Left ventricle myocardium inferior (tissue), 1 donor: ENCODE measurements at regions not wholly inside any gene's neighbourhood (a gene's known extent, or its start where the extent isn't known, plus 50 kb on each side); places are given as distances from the start of the nearest gene placed in this dataset.

Source experiments
- DNase-seq: peaks from one replicate; pipeline ENCODE4 v3.0.0-alpha.2; 2020
- H3K27ac ChIP-seq: fragments of 200-600 bp; replicated peaks from 2 replicates; pipeline ENCODE4 v1.8.0; 2021
- H3K27me3 ChIP-seq: fragments of 200-600 bp; 2 replicates; pipeline ENCODE4 v1.8.0; 2021; ENCODE audit warnings: low read depth
- H3K36me3 ChIP-seq: fragments of 200-600 bp; 2 replicates; pipeline ENCODE4 v1.8.0; 2021
- H3K4me1 ChIP-seq: fragments of 200-600 bp; 2 replicates; pipeline ENCODE4 v1.8.0; 2021
- H3K4me3 ChIP-seq: fragments of 200-600 bp; 2 replicates; pipeline ENCODE4 v1.8.0; 2021; ENCODE audit warnings: mild to moderate bottlenecking, moderate library complexity
- H3K9me3 ChIP-seq: fragments of 200-600 bp; replicated peaks from 2 replicates; pipeline ENCODE4 v1.8.0; 2021
- intact Hi-C: fragments of 100-400 bp; cut with micrococcal nuclease; formaldehyde crosslinking; loops from one replicate; pipeline ENCODE4 v1.11.0; 2022
- TF ChIP-seq, protein P1 (sequence below): fragments of 200-600 bp; IDR thresholded peaks from 2 replicates; pipeline ENCODE4 v1.8.0; 2021; ENCODE audit warnings: antibody characterized with exemption, mild to moderate bottlenecking, borderline replicate concordance
- donor health status: DM: no; HTN: yes; CAD: no; lungs with severe emphysema.

DNA sequence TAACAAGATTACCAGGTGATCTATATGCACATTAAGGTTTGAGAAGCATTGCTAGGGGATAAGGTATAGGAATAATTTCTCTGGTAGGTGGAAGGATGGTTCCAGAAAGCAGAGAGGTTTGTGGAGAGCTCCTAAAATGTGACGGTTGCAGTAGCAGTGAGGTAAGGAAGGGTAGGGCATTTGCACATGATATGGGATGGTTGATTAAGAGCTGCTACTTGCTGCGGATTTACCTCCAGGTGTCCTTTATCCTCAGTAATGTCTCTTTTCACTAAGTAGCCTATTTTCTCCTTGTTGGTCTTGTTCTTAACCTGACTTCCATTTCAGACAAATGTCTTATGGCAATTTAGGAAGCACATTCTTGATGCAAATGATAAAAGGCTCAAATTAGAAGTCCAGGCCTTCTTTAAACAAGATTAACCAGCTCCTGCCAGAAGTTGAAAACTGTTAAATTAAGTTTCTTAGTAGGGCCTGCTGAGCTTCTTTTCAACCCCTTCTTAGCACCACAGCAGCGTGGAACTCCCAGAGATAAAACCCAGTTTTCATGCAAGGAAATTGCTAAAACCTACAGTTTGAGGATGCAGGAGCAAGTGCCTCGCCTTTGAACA lies 231.1 kb upstream of the GADL1 start:
- no peaks in the 10 kb centered on the region for H3K4me1 ChIP-seq
- no peak overlapping the region for H3K27ac ChIP-seq
- intact Hi-C loops, result no loop called here
- no peaks in the 10 kb centered on the region for H3K27me3 ChIP-seq
- no peaks in the 10 kb centered on the region for H3K36me3 ChIP-seq
- TF ChIP-seq, protein P1, sequence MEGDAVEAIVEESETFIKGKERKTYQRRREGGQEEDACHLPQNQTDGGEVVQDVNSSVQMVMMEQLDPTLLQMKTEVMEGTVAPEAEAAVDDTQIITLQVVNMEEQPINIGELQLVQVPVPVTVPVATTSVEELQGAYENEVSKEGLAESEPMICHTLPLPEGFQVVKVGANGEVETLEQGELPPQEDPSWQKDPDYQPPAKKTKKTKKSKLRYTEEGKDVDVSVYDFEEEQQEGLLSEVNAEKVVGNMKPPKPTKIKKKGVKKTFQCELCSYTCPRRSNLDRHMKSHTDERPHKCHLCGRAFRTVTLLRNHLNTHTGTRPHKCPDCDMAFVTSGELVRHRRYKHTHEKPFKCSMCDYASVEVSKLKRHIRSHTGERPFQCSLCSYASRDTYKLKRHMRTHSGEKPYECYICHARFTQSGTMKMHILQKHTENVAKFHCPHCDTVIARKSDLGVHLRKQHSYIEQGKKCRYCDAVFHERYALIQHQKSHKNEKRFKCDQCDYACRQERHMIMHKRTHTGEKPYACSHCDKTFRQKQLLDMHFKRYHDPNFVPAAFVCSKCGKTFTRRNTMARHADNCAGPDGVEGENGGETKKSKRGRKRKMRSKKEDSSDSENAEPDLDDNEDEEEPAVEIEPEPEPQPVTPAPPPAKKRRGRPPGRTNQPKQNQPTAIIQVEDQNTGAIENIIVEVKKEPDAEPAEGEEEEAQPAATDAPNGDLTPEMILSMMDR, result no peak
- no peak overlapping the region for H3K4me3 ChIP-seq
- peaks cover 12% of the 10 kb centered on the region for H3K9me3 ChIP-seq
- DNase-seq, result no peak

DNA sequence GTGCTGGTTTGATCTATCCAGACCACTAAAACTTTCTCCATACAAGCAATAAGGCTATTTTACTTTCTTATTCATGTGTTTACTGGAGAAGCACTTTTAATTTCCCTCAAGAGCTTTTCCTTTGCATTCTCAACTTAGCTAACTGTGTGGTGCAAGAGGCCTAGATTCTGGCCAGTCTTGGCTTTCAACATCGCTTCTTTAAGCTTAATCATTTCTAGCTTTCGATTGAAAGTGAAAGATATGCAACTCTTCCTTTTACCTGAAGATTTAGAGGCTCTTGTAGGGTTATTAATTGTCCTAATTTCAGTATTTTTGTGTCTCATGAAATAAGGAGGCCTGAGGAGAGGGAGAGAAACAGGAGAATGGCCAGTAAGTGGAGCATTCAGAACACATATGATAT lies 234.8 kb upstream of the GADL1 start:
- Histone ChIP-seq H3K36me3 (no peaks in the 10 kb centered on the region), H3K9me3 (peaks cover 7% of the 10 kb centered on the region), H3K4me3 (no peak overlapping the region), H3K27me3 (no peaks in the 10 kb centered on the region), H3K27ac (no peak overlapping the region), H3K4me1 (no peaks in the 10 kb centered on the region)
- intact Hi-C loops, result no loop called here
- DNase-seq, result no peak
- TF ChIP-seq, protein P1, result no peak

DNA sequence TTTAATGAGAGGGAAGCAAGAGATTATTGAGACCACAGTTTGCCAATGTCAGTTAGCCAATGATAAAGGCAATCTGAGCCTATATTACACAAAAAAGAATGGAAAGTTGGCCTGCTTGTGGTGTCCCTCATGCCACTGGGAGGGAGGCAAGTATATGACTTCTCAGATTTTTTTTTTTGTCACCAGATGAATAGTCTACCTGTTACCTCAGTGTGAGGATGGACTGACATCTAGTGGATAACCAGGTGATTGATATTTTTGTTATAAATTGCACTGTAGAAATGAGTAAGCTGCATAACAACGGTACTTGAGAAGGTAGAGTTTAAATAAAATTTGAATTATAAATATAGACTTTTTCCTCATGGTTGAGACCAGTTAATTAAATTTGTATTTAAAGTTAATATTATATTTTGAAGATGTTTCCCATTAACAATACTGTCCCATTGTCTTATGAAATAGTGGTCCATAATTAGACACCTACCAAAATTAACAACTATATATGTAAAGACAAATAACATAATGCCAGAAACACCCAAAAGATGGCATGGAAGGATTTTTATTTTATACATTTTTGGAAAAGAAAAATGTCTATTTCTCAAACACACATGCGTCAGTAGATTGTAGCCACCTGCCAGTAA lies 237.8 kb upstream of the GADL1 start:
- intact Hi-C loops, result loop anchor here (10.0 kb wide), 1 partner anchor 357 kb away; no protein-coding TSS in a partner anchor
- Histone ChIP-seq H3K4me3 (no peak overlapping the region), H3K9me3 (no peaks in the 10 kb centered on the region), H3K4me1 (no peaks in the 10 kb centered on the region), H3K27me3 (peaks cover 13% of the 10 kb centered on the region), H3K36me3 (no peaks in the 10 kb centered on the region), H3K27ac (no peak overlapping the region)
- TF ChIP-seq, protein P1, result peak; percentile 72
- no peak for DNase-seq

DNA sequence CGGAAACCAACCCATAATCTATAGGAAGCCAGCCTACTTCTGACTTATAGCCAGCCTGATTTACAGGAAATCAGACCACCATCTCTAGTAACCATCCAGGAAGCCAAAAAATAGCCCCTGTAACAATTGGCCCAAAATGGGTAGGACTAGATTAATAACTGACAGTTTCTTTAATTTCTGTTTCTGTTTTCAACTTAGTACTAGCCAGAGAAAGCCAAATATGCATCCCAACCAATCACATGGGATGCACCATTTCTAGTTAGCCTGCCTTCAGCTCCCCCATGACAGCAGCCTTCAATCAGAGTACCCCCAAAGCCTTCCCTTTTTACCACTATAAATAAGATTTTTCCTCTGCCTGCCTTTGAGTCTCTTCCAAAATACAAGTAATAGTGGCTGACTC lies 239.1 kb upstream of the GADL1 start:
- intact Hi-C loops, result loop anchor here (10.0 kb wide), 1 partner anchor 359 kb away; no protein-coding TSS in a partner anchor
- H3K27me3 ChIP-seq, result peaks cover 25% of the 10 kb centered on the region
- TF ChIP-seq, protein P1, result no peak

DNA sequence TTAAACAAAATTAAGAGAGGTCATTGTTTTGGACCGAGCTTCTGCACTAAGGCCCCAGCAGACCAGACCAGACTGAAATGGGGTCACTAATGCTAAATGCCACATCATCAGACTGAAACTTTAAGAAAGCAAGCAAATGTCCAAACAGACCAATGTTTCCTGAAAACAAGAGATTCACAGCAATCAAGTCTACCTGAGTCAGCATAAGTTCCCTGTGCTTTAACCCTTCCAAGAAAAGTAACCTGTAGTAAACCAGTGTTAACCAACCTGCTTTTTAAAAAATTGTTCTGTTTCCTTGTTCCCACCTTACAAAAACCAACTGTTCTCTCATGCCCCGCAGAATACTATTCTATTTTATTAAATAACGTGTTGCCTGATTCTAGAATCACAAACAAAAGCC lies 241.1 kb upstream of the GADL1 start:
- Histone ChIP-seq H3K36me3 (no peaks in the 10 kb centered on the region), H3K27ac (no peak overlapping the region), H3K27me3 (peaks cover 30% of the 10 kb centered on the region), H3K4me3 (no peak overlapping the region), H3K9me3 (no peaks in the 10 kb centered on the region), H3K4me1 (no peaks in the 10 kb centered on the region)
- intact Hi-C loops, result loop anchor here (10.0 kb wide), 1 partner anchor 361 kb away; no protein-coding TSS in a partner anchor
- TF ChIP-seq, protein P1, result no peak
- no peak for DNase-seq

More for the DNA sequence above, 239.1 kb upstream of the GADL1 start:
- DNase-seq, result no peak
- no peaks in the 10 kb centered on the region for H3K9me3 ChIP-seq
- no peaks in the 10 kb centered on the region for H3K4me1 ChIP-seq
- H3K4me3 ChIP-seq, result no peak overlapping the region
- H3K27ac ChIP-seq, result no peak overlapping the region
- H3K36me3 ChIP-seq, result no peaks in the 10 kb centered on the region
